Activated T-cell treated with anti-CD3 and anti-CD28 coated beads, Interleukin-2, amount 50 U/mL, for 4 hours (primary cell): ENCODE measurements at regions not wholly inside any gene's neighbourhood (a gene's known extent, or its start where the extent isn't known, plus 50 kb on each side); places are given as distances from the start of the nearest gene placed in this dataset.

ENCODE experiments used
- ATAC-seq, 2 donors: fragments of 200-7000 bp; cut with Tn5 transposase; one replicate each; pipeline ENCODE4 v1.10.0; 2021
- DNase-seq: peaks from one replicate; pipeline ENCODE4 v3.0.0-alpha.2; 2020
- H3K27me3 Mint-ChIP-seq: one replicate; pipeline ENCODE4 v1.8.0; 2021; ENCODE audit warnings: low read depth, mixed read lengths
- H3K36me3 Mint-ChIP-seq: one replicate; pipeline ENCODE4 v1.8.0; 2022; ENCODE audit warnings: mixed read lengths; ENCODE audit not compliant: insufficient read depth
- H3K4me1 Mint-ChIP-seq: one replicate; pipeline ENCODE4 v1.8.0; 2021; ENCODE audit warnings: low read depth, mixed read lengths
- H3K4me3 Mint-ChIP-seq: one replicate; pipeline ENCODE4 v1.8.0; 2021; ENCODE audit warnings: mild to moderate bottlenecking, moderate library complexity, mixed read lengths
- H3K9me3 Mint-ChIP-seq: one replicate; pipeline ENCODE4 v1.8.0; 2021; ENCODE audit warnings: mixed read lengths

DNA sequence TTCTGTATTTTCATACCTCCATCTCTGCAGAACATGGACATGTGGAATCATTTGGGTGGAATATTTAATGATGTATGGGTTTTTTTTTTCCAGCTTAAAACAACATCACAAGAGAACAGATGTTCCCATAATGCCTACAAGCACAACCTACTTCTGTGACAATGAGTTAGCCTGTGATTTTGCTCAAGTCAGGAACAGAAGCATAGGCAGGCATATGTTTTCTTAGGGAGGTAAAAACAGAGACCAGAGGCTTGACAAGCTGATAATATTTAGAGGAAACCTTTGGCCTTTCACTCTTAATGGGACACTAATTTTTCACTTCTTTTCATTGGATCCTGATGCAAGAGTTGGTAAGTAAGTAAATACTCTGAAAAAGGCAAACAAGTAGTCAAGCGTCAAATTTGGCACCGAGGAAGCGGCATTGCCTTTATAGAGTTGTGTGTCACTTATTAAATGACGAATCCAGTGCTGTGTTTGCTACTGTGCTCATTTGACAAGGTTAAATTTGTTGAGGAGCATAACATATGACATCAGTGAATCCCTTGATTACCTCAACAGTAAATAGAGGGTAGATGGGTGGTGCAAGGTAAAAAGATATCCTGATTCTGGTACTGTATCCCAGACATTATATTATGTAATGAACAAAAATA, 66.7 kb upstream of the RBMS3 start:
- H3K27me3 Mint-ChIP-seq = no peaks in the 10 kb centered on the region
- H3K9me3 Mint-ChIP-seq = no peaks in the 10 kb centered on the region

DNA sequence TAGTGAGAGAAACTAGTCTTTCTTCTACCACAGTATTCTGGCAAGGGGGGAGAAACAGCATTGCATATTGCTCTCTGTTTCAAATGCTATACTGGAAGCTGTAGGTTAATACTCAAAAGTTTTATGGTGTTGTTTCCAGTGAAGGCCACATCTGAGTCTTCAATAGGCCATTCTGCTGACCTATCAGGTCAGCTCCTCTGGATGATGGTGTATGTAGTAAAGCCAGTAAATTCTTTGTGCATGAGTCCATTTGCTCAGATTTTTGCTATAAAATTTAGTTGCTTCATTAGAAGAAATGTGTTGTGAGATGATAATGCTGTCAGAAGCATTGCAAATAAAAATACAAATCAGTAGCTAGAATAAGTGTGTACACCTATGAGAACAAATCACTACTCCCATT, 64.9 kb upstream of the RBMS3 start:
- no peak for DNase-seq
- ATAC-seq = no peak
- H3K4me3 Mint-ChIP-seq = no peak overlapping the region
- no peaks in the 10 kb centered on the region for H3K27me3 Mint-ChIP-seq
- no peaks in the 10 kb centered on the region for H3K4me1 Mint-ChIP-seq
- no peaks in the 10 kb centered on the region for H3K36me3 Mint-ChIP-seq
- no peaks in the 10 kb centered on the region for H3K9me3 Mint-ChIP-seq

More for the DNA sequence above, 66.7 kb upstream of the RBMS3 start:
- ATAC-seq (no peak), DNase-seq (no peak)
- no peaks in the 10 kb centered on the region for H3K4me1 Mint-ChIP-seq
- H3K4me3 Mint-ChIP-seq = no peak overlapping the region
- no peaks in the 10 kb centered on the region for H3K36me3 Mint-ChIP-seq

DNA sequence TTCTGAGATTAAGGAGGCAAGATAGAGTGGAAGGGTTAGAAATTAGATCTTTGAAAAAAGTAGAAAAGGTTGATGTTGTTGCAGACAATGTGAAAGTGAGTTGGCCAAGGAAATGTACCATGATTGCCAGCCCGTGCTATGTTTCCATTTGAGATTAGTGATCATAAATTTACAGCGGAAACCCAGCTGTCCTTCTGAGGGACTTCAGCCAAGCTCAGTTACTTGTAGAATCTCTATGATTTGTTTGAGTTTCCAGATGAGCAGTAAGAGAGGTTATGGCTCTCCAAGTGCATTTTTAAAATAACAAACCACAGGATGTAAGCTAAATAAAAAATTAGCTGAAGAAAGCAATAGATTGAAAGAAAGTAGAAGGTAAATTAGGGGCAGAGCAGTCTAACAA, 54.2 kb upstream of the RBMS3 start:
- H3K36me3 Mint-ChIP-seq = no peaks in the 10 kb centered on the region
- no peaks in the 10 kb centered on the region for H3K9me3 Mint-ChIP-seq
- no peaks in the 10 kb centered on the region for H3K4me1 Mint-ChIP-seq
- no peak for ATAC-seq
- no peaks in the 10 kb centered on the region for H3K27me3 Mint-ChIP-seq
- H3K4me3 Mint-ChIP-seq = no peak overlapping the region
- no peak for DNase-seq

DNA sequence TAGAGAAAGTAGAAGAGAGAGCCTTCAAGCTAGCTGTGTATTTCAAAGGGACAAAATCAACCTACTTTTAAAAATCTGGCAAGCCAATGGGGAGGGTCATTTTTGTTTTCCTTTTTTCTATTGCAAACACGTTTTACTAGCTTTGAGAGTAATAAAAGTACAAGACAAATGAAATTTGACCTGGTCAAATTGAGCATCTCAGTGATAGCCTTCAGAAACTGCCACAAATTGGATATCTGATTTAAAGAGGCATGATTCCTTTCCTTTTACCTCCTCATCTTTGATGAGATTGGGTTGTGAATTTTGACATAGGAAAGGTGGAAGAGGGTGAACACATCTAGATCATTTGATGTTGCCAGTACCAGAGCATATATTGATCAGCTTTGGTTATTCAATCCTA, 53.6 kb upstream of the RBMS3 start:
- H3K27me3 Mint-ChIP-seq = no peaks in the 10 kb centered on the region
- no peak overlapping the region for H3K4me3 Mint-ChIP-seq
- DNase-seq (no peak), ATAC-seq (no peak)
- no peaks in the 10 kb centered on the region for H3K9me3 Mint-ChIP-seq
- H3K4me1 Mint-ChIP-seq = no peaks in the 10 kb centered on the region
- H3K36me3 Mint-ChIP-seq = no peaks in the 10 kb centered on the region
